ENCODE measurements at regions not wholly inside any gene's neighbourhood (a gene's known extent, or its start where the extent isn't known, plus 50 kb on each side); places are given as distances from the start of the nearest gene placed in this dataset.

- Histone ChIP-seq H3K27ac (ENCODE audit: low read depth in 1 of 2, low read length in 2 of 2) (no peak overlapping the region), H3K4me3 (ENCODE audit: low read length) (no peak overlapping the region), H3K27me3 (ENCODE audit: control insufficient read depth in 1 of 2, insufficient read depth in 2 of 2, low read length in 2 of 2) (no peaks in the 10 kb centered on the region), H3K36me3 (ENCODE audit: insufficient read depth, low read length) (no peaks in the 10 kb centered on the region), H3K9me3 (ENCODE audit: control insufficient read depth in 1 of 2, insufficient read depth in 1 of 2, low read length in 2 of 2) (no peaks in the 10 kb centered on the region), H3K4me1 (ENCODE audit: insufficient read depth, low read length) (no peaks in the 10 kb centered on the region)
- peaks cover 2% of the 10 kb centered on the region for H3K9me3 Mint-ChIP-seq
- no peak overlapping the region for H3K27ac Mint-ChIP-seq
- no peaks in the 10 kb centered on the region for H3K36me3 Mint-ChIP-seq (ENCODE audit: low read depth)
- no peak for TF ChIP-seq CTCF (IDR thresholded peaks at IDR 0.05)
- POLR2A ChIA-PET: no interaction called here
- intact Hi-C loops (cut with DNase I, micrococcal nuclease): no loop called here
- H3K27me3 Mint-ChIP-seq: no peaks in the 10 kb centered on the region
- no peak overlapping the region for H3K4me3 Mint-ChIP-seq
- CTCF ChIA-PET: interaction anchor here (0.7 kb wide), 1 partner anchor 461 kb away, joined by 3 read pairs; no protein-coding TSS in a partner anchor
- DNase-seq (no peak), ATAC-seq (ENCODE audit: poor library complexity) (no peak)
- H3K4me1 Mint-ChIP-seq (ENCODE audit: low read depth): no peaks in the 10 kb centered on the region
Measured at GRCh38 chr5:67266654-67267350, 70.2 kb upstream of the CD180 start.

GRCh38 chr5:67265951-67266350, 69.4 kb upstream of the CD180 start:
- no peak overlapping the region for H3K27ac Mint-ChIP-seq
- no peaks in the 10 kb centered on the region for H3K4me1 ChIP-seq (ENCODE audit: insufficient read depth, low read length)
- H3K9me3 Mint-ChIP-seq: no peaks in the 10 kb centered on the region
- no peaks in the 10 kb centered on the region for H3K36me3 ChIP-seq (ENCODE audit: insufficient read depth, low read length)
- no peak overlapping the region for H3K4me3 Mint-ChIP-seq
- H3K9me3 ChIP-seq (ENCODE audit: control insufficient read depth in 1 of 2, insufficient read depth in 1 of 2, low read length in 2 of 2): no peaks in the 10 kb centered on the region
- no peak for TF ChIP-seq CTCF (IDR thresholded peaks at IDR 0.05)
- H3K27me3 ChIP-seq (ENCODE audit: control insufficient read depth in 1 of 2, insufficient read depth in 2 of 2, low read length in 2 of 2): no peaks in the 10 kb centered on the region
- DNase-seq (no peak), ATAC-seq (ENCODE audit: poor library complexity) (no peak)
- H3K36me3 Mint-ChIP-seq (ENCODE audit: low read depth): no peaks in the 10 kb centered on the region
- H3K4me3 ChIP-seq (ENCODE audit: low read length): no peak overlapping the region
- no peaks in the 10 kb centered on the region for H3K27me3 Mint-ChIP-seq
- no peak overlapping the region for H3K27ac ChIP-seq (ENCODE audit: low read depth in 1 of 2, low read length in 2 of 2)
- intact Hi-C loops (cut with DNase I, micrococcal nuclease): no loop called here
- ChIA-PET POLR2A (no interaction called here), CTCF (no interaction called here)
- H3K4me1 Mint-ChIP-seq (ENCODE audit: low read depth): no peaks in the 10 kb centered on the region

GRCh38 chr5:67263656-67264408, 67.2 kb upstream of the CD180 start:
- H3K36me3 ChIP-seq (ENCODE audit: insufficient read depth, low read length): no peaks in the 10 kb centered on the region

More at GRCh38 chr5:67263656-67264408, 67.2 kb upstream of the CD180 start:
- Mint-ChIP-seq H3K4me1 (ENCODE audit: low read depth) (no peaks in the 10 kb centered on the region), H3K27me3 (no peaks in the 10 kb centered on the region), H3K36me3 (ENCODE audit: low read depth) (no peaks in the 10 kb centered on the region), H3K9me3 (no peaks in the 10 kb centered on the region), H3K4me3 (no peak overlapping the region), H3K27ac (no peak overlapping the region)
- H3K27me3 ChIP-seq (ENCODE audit: control insufficient read depth in 1 of 2, insufficient read depth in 2 of 2, low read length in 2 of 2): no peaks in the 10 kb centered on the region
- ChIA-PET CTCF (interaction anchor here (0.6 kb wide), 1 partner anchor 942 kb away, joined by 3 read pairs; no protein-coding TSS in a partner anchor), POLR2A (no interaction called here)
- intact Hi-C loops (cut with DNase I, micrococcal nuclease): no loop called here
- H3K27ac ChIP-seq (ENCODE audit: low read depth in 1 of 2, low read length in 2 of 2): no peak overlapping the region
- no peaks in the 10 kb centered on the region for H3K4me1 ChIP-seq (ENCODE audit: insufficient read depth, low read length)
- no peaks in the 10 kb centered on the region for H3K9me3 ChIP-seq (ENCODE audit: control insufficient read depth in 1 of 2, insufficient read depth in 1 of 2, low read length in 2 of 2)
- no peak for DNase-seq
- TF ChIP-seq CTCF (IDR thresholded peaks at IDR 0.05): no peak
- ATAC-seq (ENCODE audit: poor library complexity): no peak
- H3K4me3 ChIP-seq (ENCODE audit: low read length): no peak overlapping the region

All from CD4-positive, alpha-beta T cell (primary cell).